SK-N-SH treated with all-trans-retinoic acid at 6 μM for 48 hours (cell line): ENCODE measurements at regions not wholly inside any gene's neighbourhood (a gene's known extent, or its start where the extent isn't known, plus 50 kb on each side); places are given as distances from the start of the nearest gene placed in this dataset.

Source experiments
- BACH2 ChIP-seq: fragments of 250-450 bp; sonication (Bioruptor Pico); IDR thresholded peaks from 2 replicates; pipeline ENCODE4 v1.9.0; 2021; ENCODE audit warnings: mild to moderate bottlenecking, borderline replicate concordance
- CREB5 ChIP-seq: fragments of 250-450 bp; sonication (Bioruptor Pico); IDR thresholded peaks from 2 replicates; pipeline ENCODE4 v1.5.1; 2020; ENCODE audit warnings: low read depth, mild to moderate bottlenecking, moderate library complexity
- CSDC2 ChIP-seq: fragments of 250-450 bp; sonication (Bioruptor Pico); IDR thresholded peaks from 2 replicates; pipeline ENCODE4 v1.5.0; 2020; ENCODE audit warnings: mild to moderate bottlenecking, moderate library complexity
- CSRNP3 ChIP-seq: fragments of 250-450 bp; sonication (Bioruptor Pico); IDR thresholded peaks from 2 replicates; pipeline ENCODE4 v1.5.1; 2021; ENCODE audit warnings: mild to moderate bottlenecking, moderate library complexity
- ISL1 ChIP-seq: fragments of 250-450 bp; sonication (Bioruptor Pico); IDR thresholded peaks from 2 replicates; pipeline ENCODE4 v2.1.2; 2022; ENCODE audit warnings: mild to moderate bottlenecking, moderate library complexity
- OSR1 ChIP-seq: fragments of 250-450 bp; sonication (Bioruptor Pico); IDR thresholded peaks from 2 replicates; pipeline ENCODE4 v1.8.0; 2022; ENCODE audit warnings: moderate library complexity, mild to moderate bottlenecking, inconsistent platforms
- PATZ1 ChIP-seq: fragments of 250-450 bp; sonication (Bioruptor Pico); IDR thresholded peaks from 2 replicates; pipeline ENCODE4 v1.8.0; 2020; ENCODE audit warnings: mild to moderate bottlenecking, moderate library complexity, borderline replicate concordance
- RARB ChIP-seq: fragments of 250-450 bp; sonication (Bioruptor Pico); IDR thresholded peaks from 2 replicates; pipeline ENCODE4 v1.8.0; 2021; ENCODE audit warnings: mild to moderate bottlenecking, moderate library complexity
- TCF4 ChIP-seq: fragments of 250-450 bp; sonication (Bioruptor Pico); IDR thresholded peaks from 2 replicates; pipeline ENCODE4 v1.8.0; 2021; ENCODE audit warnings: mild to moderate bottlenecking, moderate library complexity, borderline replicate concordance
- ZFP3 ChIP-seq: fragments of 250-450 bp; sonication (Bioruptor Pico); IDR thresholded peaks from 2 replicates; pipeline ENCODE4 v1.5.0; 2020; ENCODE audit warnings: mild to moderate bottlenecking, moderate library complexity
- ZFP30 ChIP-seq: fragments of 450-650 bp; formaldehyde crosslinking; IDR thresholded peaks from 2 replicates; pipeline ENCODE4 v1.5.0; 2022; ENCODE audit warnings: mild to moderate bottlenecking, moderate library complexity
- ZNF565 ChIP-seq: fragments of 450-650 bp; formaldehyde crosslinking; conservative IDR thresholded peaks from 2 replicates; pipeline ENCODE4 v1.5.0; 2020; ENCODE audit warnings: low read depth, mild to moderate bottlenecking, moderate library complexity
- ZNF70 ChIP-seq: fragments of 450-650 bp; formaldehyde crosslinking; IDR thresholded peaks from 2 replicates; pipeline ENCODE4 v1.5.0; 2020; ENCODE audit warnings: mild to moderate bottlenecking, moderate library complexity

GRCh38 chr14:34334329-34334728, 127.7 kb downstream of the SPTSSA start:
- TF ChIP-seq ZNF565 (no peak), CREB5 (CRISPR knock-in tag) (no peak), PATZ1 (no peak), CSDC2 (CRISPR knock-in tag) (no peak), TCF4 (CRISPR knock-in tag) (no peak), ZFP3 (CRISPR knock-in tag) (no peak), ZNF70 (CRISPR knock-in tag) (no peak), RARB (CRISPR knock-in tag) (no peak), OSR1 (CRISPR knock-in tag) (no peak), BACH2 (CRISPR knock-in tag) (no peak), CSRNP3 (CRISPR knock-in tag) (no peak), ZFP30 (no peak), ISL1 (CRISPR knock-in tag) (no peak)
